Breast epithelium (tissue), 4 donors: ENCODE measurements at regions not wholly inside any gene's neighbourhood (a gene's known extent, or its start where the extent isn't known, plus 50 kb on each side); places are given as distances from the start of the nearest gene placed in this dataset.
"Not testable (repeated sequence)": the region's sequence is repeated elsewhere in the genome, so short reads cannot be mapped to it uniquely, and the experiment has no call there.

Experiments used
- DNase-seq, 2 donors: peaks; one replicate each; pipeline ENCODE4 v3.0.0-alpha.2; 2019; ENCODE audit warnings: low spot score in 2 of 2
- H3K27ac ChIP-seq, 2 donors: fragments of 200-600 bp; sonication (generic) in 1 of 2; one replicate each; pipeline ENCODE4 v1.5.1; 2016 to 2019; ENCODE audit warnings: mild to moderate bottlenecking in 1 of 2
- H3K27me3 ChIP-seq, 2 donors: fragments of 200-600 bp; sonication (generic) in 1 of 2; one replicate each; pipeline versions ENCODE4 v1.5.1 to v1.6.0; 2017 to 2019; ENCODE audit warnings: control low read depth in 1 of 2, mild to moderate bottlenecking in 1 of 2
- H3K36me3 ChIP-seq: fragments of 200-600 bp; one replicate; pipeline ENCODE4 v1.5.1; 2019
- H3K4me1 ChIP-seq, 2 donors: fragments of 200-600 bp; sonication (generic); one replicate each; pipeline ENCODE4 v1.5.1; 2016 to 2019; ENCODE audit warnings: control low read depth in 1 of 2
- H3K4me3 ChIP-seq, 3 donors: fragments of 200-600 bp; sonication (generic); 1 replicate in 2 of 3; 2 replicates in 1 of 3; pipeline ENCODE4 v1.5.1; 2016 to 2019; ENCODE audit warnings: mild to moderate bottlenecking in 3 of 3, moderate library complexity in 2 of 3
- H3K9me3 ChIP-seq, 2 donors: fragments of 200-600 bp; sonication (generic) in 1 of 2; one replicate each; pipeline ENCODE4 v1.5.1; 2016 to 2019; ENCODE audit warnings: control low read depth in 1 of 2
- CTCF ChIP-seq, 3 donors: fragments of 450-650 bp; IDR thresholded peaks; one replicate each; pipeline ENCODE4 v1.5.1; 2016 to 2017; ENCODE audit warnings: antibody characterized with exemption in 3 of 3, mild to moderate bottlenecking in 3 of 3, moderate library complexity in 3 of 3
- POLR2A ChIP-seq: fragments of 450-650 bp; IDR thresholded peaks from one replicate; pipeline ENCODE4 v1.6.1; 2016; ENCODE audit warnings: antibody characterized with exemption, mild to moderate bottlenecking, moderate library complexity
- POLR2AphosphoS5 ChIP-seq, 3 donors: sonication (generic); formaldehyde crosslinking; IDR thresholded peaks; one replicate each; pipeline ENCODE4 v1.6.1; 2017; ENCODE audit warnings: antibody characterized with exemption in 3 of 3
- intact Hi-C: fragments of 100-400 bp; cut with DNase I; formaldehyde crosslinking; loops from one replicate; pipeline ENCODE4 v1.15.1; 2023; ENCODE audit warnings: low total_unique reads

GRCh38 chr6:170039156-170040114 is 251.4 kb downstream of the DLL1 start:
- no peak overlapping the region for H3K4me3 ChIP-seq
- H3K9me3 ChIP-seq = peaks cover 0 to 9% of the 10 kb centered on the region in 2 donors
- TF ChIP-seq POLR2AphosphoS5 (IDR thresholded peaks at IDR 0.05) (no peak), CTCF (IDR thresholded peaks at IDR 0.05) (no peak), POLR2A (no peak)
- no peaks in the 10 kb centered on the region for H3K27me3 ChIP-seq
- H3K4me1 ChIP-seq = no peaks in the 10 kb centered on the region
- intact Hi-C loops = no loop called here
- H3K36me3 ChIP-seq = no peaks in the 10 kb centered on the region
- H3K27ac ChIP-seq = no peak overlapping the region
- no peak for DNase-seq

GRCh38 chr6:170038708-170039107 is 252.2 kb downstream of the DLL1 start:
- H3K4me1 ChIP-seq = no peaks in the 10 kb centered on the region
- H3K27me3 ChIP-seq = no peaks in the 10 kb centered on the region
- H3K27ac ChIP-seq = peak overlapping the region in 1 of 2 donors; percentile 86
- peaks cover 0 to 9% of the 10 kb centered on the region in 2 donors for H3K9me3 ChIP-seq
- no peak overlapping the region for H3K4me3 ChIP-seq
- peak in 1 of 2 donors; percentile 36 for DNase-seq
- TF ChIP-seq CTCF (IDR thresholded peaks at IDR 0.05) (no peak), POLR2A (no peak), POLR2AphosphoS5 (IDR thresholded peaks at IDR 0.05) (no peak)
- H3K36me3 ChIP-seq = no peaks in the 10 kb centered on the region
- intact Hi-C loops = no loop called here

DNA sequence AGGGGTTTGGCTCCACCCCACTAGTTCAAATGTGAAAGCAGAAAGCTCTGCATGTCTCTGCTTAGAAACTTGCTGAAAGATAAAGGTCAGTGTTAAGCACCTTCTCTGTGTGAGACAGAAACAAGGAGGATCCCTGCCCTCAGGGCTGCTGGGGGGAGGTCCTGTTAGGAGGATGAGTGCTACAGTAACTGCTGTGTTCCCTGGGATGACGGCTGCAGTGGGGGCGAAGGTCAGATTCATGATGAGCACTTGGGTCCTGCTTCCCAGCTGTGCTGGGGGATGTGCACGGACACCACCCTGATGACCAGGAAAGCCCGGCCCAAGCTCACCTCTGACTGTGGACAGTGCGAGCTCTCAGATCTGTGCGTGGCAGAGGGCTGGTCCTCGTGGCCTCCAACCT is 252.6 kb downstream of the DLL1 start:
- Histone ChIP-seq H3K36me3 (no peaks in the 10 kb centered on the region), H3K27me3 (no peaks in the 10 kb centered on the region), H3K27ac (peak overlapping the region in 1 of 2 donors; percentile 86), H3K4me1 (no peaks in the 10 kb centered on the region), H3K4me3 (peak overlapping the region in 1 of 3 donors; percentile 37), H3K9me3 (peaks cover 0 to 14% of the 10 kb centered on the region in 2 donors)
- TF ChIP-seq POLR2A (no peak), POLR2AphosphoS5 (IDR thresholded peaks at IDR 0.05) (no peak), CTCF (IDR thresholded peaks at IDR 0.05) (no peak)
- DNase-seq = peak in 1 of 2 donors; percentile 46
- intact Hi-C loops = no loop called here

DNA sequence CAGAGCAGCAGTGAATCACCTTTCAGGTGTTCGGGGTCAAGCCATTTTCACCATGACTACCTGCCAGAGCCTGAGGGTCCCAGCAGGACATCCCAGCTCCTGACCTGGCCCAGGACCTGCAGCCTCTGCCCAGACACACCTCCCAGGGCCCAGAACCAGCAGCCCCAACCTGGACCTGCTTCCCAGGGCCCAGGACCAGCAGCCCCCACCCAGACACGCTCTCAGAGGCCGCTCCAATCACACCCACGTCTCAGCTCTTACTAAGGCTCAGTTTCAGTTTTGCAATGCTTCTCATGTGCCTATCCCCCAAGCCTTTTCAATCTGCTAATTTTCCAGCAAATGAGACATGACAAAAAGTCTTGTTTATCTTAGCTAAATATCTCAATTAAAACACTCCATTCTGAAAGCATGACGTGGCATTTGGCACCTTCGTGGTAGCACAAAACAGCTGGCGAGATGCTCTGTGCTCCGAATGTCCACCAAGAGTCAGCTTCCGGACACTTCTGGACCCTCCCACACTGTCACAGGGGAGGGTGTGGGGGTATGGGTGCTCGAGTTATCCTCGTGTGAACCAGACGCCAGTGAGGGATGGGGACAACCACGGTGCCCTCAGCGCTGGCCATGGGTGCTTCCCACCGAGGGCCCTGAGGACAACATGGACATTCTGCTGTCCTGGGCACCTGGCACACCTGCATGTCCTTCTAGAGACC is 253.2 kb downstream of the DLL1 start:
- H3K27me3 ChIP-seq = no peaks in the 10 kb centered on the region
- H3K9me3 ChIP-seq = peaks cover 0 to 15% of the 10 kb centered on the region in 2 donors
- H3K27ac ChIP-seq = peak overlapping the region; percentile 13 to 86
- DNase-seq = peak in 1 of 2 donors; percentile 28
- no peaks in the 10 kb centered on the region for H3K4me1 ChIP-seq
- H3K4me3 ChIP-seq = peak overlapping the region in 1 of 3 donors; percentile 37
- intact Hi-C loops = no loop called here
- H3K36me3 ChIP-seq = no peaks in the 10 kb centered on the region
- no peak for TF ChIP-seq CTCF (IDR thresholded peaks at IDR 0.05)
- no peak for TF ChIP-seq POLR2A
- no peak for TF ChIP-seq POLR2AphosphoS5 (IDR thresholded peaks at IDR 0.05)

DNA sequence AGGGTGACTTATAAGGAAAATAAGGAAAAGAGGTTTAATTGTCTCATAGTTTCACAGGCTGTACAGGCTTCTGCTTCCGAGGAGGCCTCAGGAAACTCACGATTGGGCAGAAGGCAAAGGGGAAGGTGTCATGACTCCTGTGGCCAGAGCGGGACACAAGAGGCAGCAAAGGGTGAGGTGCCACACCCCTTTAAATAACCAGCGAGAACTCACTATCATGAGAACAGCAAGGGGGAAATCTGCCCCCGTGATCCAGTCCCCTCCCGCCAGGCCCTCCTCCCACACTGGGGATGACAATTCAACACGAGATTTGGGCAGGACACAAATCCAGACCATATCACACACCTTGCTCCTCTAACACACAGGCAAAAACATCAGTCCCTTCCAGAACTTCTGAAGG is 254.0 kb downstream of the DLL1 start:
- no peaks in the 10 kb centered on the region for H3K4me1 ChIP-seq
- intact Hi-C loops = no loop called here
- no peaks in the 10 kb centered on the region for H3K36me3 ChIP-seq
- peak overlapping the region in 1 of 2 donors; percentile 86 for H3K27ac ChIP-seq
- no peak for DNase-seq
- H3K4me3 ChIP-seq = no peak overlapping the region
- H3K9me3 ChIP-seq = peaks cover 0 to 15% of the 10 kb centered on the region in 2 donors
- H3K27me3 ChIP-seq = no peaks in the 10 kb centered on the region
- TF ChIP-seq POLR2A (no peak), CTCF (IDR thresholded peaks at IDR 0.05) (no peak), POLR2AphosphoS5 (IDR thresholded peaks at IDR 0.05) (no peak)

- DNase-seq, H3K4me3 ChIP-seq, H3K27me3 ChIP-seq, H3K36me3 ChIP-seq, H3K4me1 ChIP-seq, H3K27ac ChIP-seq, intact Hi-C loops: not testable (repeated sequence)
- peaks cover 0 to 15% of the 10 kb centered on the region in 2 donors for H3K9me3 ChIP-seq
These were observed 254.5 kb downstream of the DLL1 start for GRCh38 chr6:170036367-170036766.
